HEK293 (cell line): ENCODE measurements at regions not wholly inside any gene's neighbourhood (a gene's known extent, or its start where the extent isn't known, plus 50 kb on each side); places are given as distances from the start of the nearest gene placed in this dataset.

Experiments used
- CTCF ChIA-PET: fragments of 350-600 bp; formaldehyde crosslinking; extraction: SDS; loops from one replicate; lab custom pipeline; 2021; ENCODE audit warnings: antibody characterized with exemption; lab: Yijun Ruan, JAX
- POLR2A ChIA-PET: fragments of 300-600 bp; formaldehyde crosslinking; extraction: SDS; loops from one replicate; lab custom pipeline; 2020; ENCODE audit warnings: antibody characterized with exemption, inconsistent platforms; lab: Yijun Ruan, JAX
- H3K27ac ChIP-seq: fragments of 200-500 bp; sonication (Bioruptor generic); 2 replicates; pipeline ENCODE4 v1.5.1; 2014; ENCODE audit warnings: low read depth, low read length, control low read depth, inconsistent platforms; ENCODE audit errors: extremely low read depth
- H3K36me3 ChIP-seq, 2 experiments: fragments of 200-500 bp in 1 of 2; sonication (Bioruptor generic) in 1 of 2; 1 replicate in 1 of 2; 2 replicates in 1 of 2; pipeline ENCODE4 v1.5.1; 2014 to 2017; ENCODE audit warnings: inconsistent platforms in 2 of 2, low read length in 2 of 2; ENCODE audit not compliant: control insufficient read depth in 2 of 2, insufficient read depth in 1 of 2
- H3K4me1 ChIP-seq: fragments of 200-500 bp; sonication (Bioruptor generic); 2 replicates; pipeline ENCODE4 v1.5.1; 2014; ENCODE audit warnings: mild to moderate bottlenecking, low read length, inconsistent platforms; ENCODE audit not compliant: control insufficient read depth, insufficient read depth
- H3K4me3 ChIP-seq: 2 replicates; pipeline ENCODE4 v1.5.1; 2011; ENCODE audit warnings: low read depth, mild to moderate bottlenecking, control low read depth, low read length, moderate library complexity
- H3K9me3 ChIP-seq: fragments of 200-500 bp; sonication (Bioruptor generic); 2 replicates; pipeline ENCODE4 v1.5.1; 2014; ENCODE audit warnings: low read depth, low read length, inconsistent platforms; ENCODE audit not compliant: control insufficient read depth, insufficient read depth
- HOXC10 ChIP-seq: sonication (generic); formaldehyde crosslinking; IDR thresholded peaks from 2 replicates; pipeline ENCODE4 v1.8.1; 2023; ENCODE audit warnings: mild to moderate bottlenecking, missing genetic modification reagents
- MYNN ChIP-seq: fragments of 450-650 bp; formaldehyde crosslinking; IDR thresholded peaks from 2 replicates; pipeline ENCODE4 v1.5.1; 2016; ENCODE audit warnings: missing biosample characterization, missing genetic modification characterization, borderline replicate concordance
- OSR2 ChIP-seq: fragments of 450-650 bp; formaldehyde crosslinking; IDR thresholded peaks from 2 replicates; pipeline ENCODE4 v1.5.1; 2016; ENCODE audit warnings: missing biosample characterization, missing genetic modification characterization
- PRDM1 ChIP-seq: fragments of 450-650 bp; formaldehyde crosslinking; IDR thresholded peaks from 2 replicates; pipeline ENCODE4; 2016; ENCODE audit warnings: missing biosample characterization, missing genetic modification characterization
- SP2 ChIP-seq: fragments of 450-650 bp; formaldehyde crosslinking; IDR thresholded peaks from 2 replicates; pipeline ENCODE4 v1.5.1; 2016; ENCODE audit warnings: missing biosample characterization, missing genetic modification characterization
- SP3 ChIP-seq: fragments of 450-650 bp; formaldehyde crosslinking; IDR thresholded peaks from 2 replicates; pipeline ENCODE4 v1.5.1; 2016; ENCODE audit warnings: missing biosample characterization, missing genetic modification characterization
- SP7 ChIP-seq: fragments of 450-650 bp; formaldehyde crosslinking; IDR thresholded peaks from 2 replicates; pipeline ENCODE4 v1.5.1; 2016; ENCODE audit warnings: missing biosample characterization, missing genetic modification characterization
- TCF7L2 ChIP-seq: IDR thresholded peaks from 2 replicates; pipeline ENCODE4 v1.6.1; 2011; ENCODE audit warnings: low read depth, mild to moderate bottlenecking, inconsistent platforms, low read length, moderate library complexity, borderline replicate concordance
- WT1 ChIP-seq: fragments of 450-650 bp; formaldehyde crosslinking; IDR thresholded peaks from 2 replicates; pipeline ENCODE4 v1.5.1; 2016; ENCODE audit warnings: missing biosample characterization, missing genetic modification characterization
- ZBTB17 ChIP-seq: fragments of 450-650 bp; formaldehyde crosslinking; IDR thresholded peaks from 2 replicates; pipeline ENCODE4 v1.5.1; 2016; ENCODE audit warnings: missing biosample characterization, missing genetic modification characterization
- ZBTB48 ChIP-seq: fragments of 450-650 bp; formaldehyde crosslinking; IDR thresholded peaks from 2 replicates; pipeline ENCODE4 v1.5.1; 2016; ENCODE audit warnings: missing biosample characterization, missing genetic modification characterization
- ZNF114 ChIP-seq: fragments of 450-650 bp; formaldehyde crosslinking; IDR thresholded peaks from 2 replicates; pipeline ENCODE4 v1.5.0; 2017; ENCODE audit warnings: missing biosample characterization, missing genetic modification characterization
- ZNF184 ChIP-seq: fragments of 450-650 bp; IDR thresholded peaks from 2 replicates; pipeline ENCODE4 v1.5.1; 2018; ENCODE audit warnings: missing biosample characterization, mild to moderate bottlenecking, missing genetic modification characterization
- ZNF202 ChIP-seq: fragments of 450-650 bp; formaldehyde crosslinking; IDR thresholded peaks from 2 replicates; pipeline ENCODE4 v1.5.1; 2016; ENCODE audit warnings: missing biosample characterization, missing genetic modification characterization, borderline replicate concordance
- ZNF211 ChIP-seq: fragments of 450-650 bp; formaldehyde crosslinking; IDR thresholded peaks from 2 replicates; pipeline ENCODE4 v1.5.1; 2016; ENCODE audit warnings: low read depth, missing biosample characterization, missing genetic modification characterization
- ZNF223 ChIP-seq: fragments of 450-650 bp; formaldehyde crosslinking; IDR thresholded peaks from 2 replicates; pipeline ENCODE4 v1.5.1; 2016; ENCODE audit warnings: missing biosample characterization, missing genetic modification characterization
- ZNF24 ChIP-seq: fragments of 450-650 bp; formaldehyde crosslinking; IDR thresholded peaks from 2 replicates; pipeline ENCODE4 v1.5.1; 2016; ENCODE audit warnings: missing biosample characterization, missing genetic modification characterization
- ZNF26 ChIP-seq: fragments of 450-650 bp; formaldehyde crosslinking; IDR thresholded peaks from 2 replicates; pipeline ENCODE4 v1.5.1; 2016; ENCODE audit warnings: missing biosample characterization, missing genetic modification characterization
- ZNF266 ChIP-seq: fragments of 450-650 bp; formaldehyde crosslinking; IDR thresholded peaks from 2 replicates; pipeline ENCODE4 v1.5.1; 2016; ENCODE audit warnings: missing biosample characterization, missing genetic modification characterization, low read depth
- ZNF354C ChIP-seq: fragments of 450-650 bp; formaldehyde crosslinking; IDR thresholded peaks from 2 replicates; pipeline ENCODE4 v1.5.1; 2016; ENCODE audit warnings: missing biosample characterization, missing genetic modification characterization, low read depth, borderline replicate concordance
- ZNF366 ChIP-seq: fragments of 450-650 bp; formaldehyde crosslinking; conservative IDR thresholded peaks from 2 replicates; pipeline ENCODE4 v1.5.1; 2016; ENCODE audit warnings: missing biosample characterization, missing genetic modification characterization
- ZNF37A ChIP-seq: fragments of 450-650 bp; IDR thresholded peaks from 2 replicates; pipeline ENCODE4 v1.5.1; 2018; ENCODE audit warnings: missing biosample characterization, missing genetic modification characterization
- ZNF391 ChIP-seq: fragments of 450-650 bp; formaldehyde crosslinking; IDR thresholded peaks from 2 replicates; pipeline ENCODE4 v1.5.1; 2016; ENCODE audit warnings: low read depth, missing biosample characterization, missing genetic modification characterization, borderline replicate concordance
- ZNF544 ChIP-seq: fragments of 450-650 bp; formaldehyde crosslinking; IDR thresholded peaks from 2 replicates; pipeline ENCODE4 v1.5.0; 2017; ENCODE audit warnings: missing biosample characterization, missing genetic modification characterization
- ZNF560 ChIP-seq: fragments of 450-650 bp; formaldehyde crosslinking; IDR thresholded peaks from 2 replicates; pipeline ENCODE4 v1.5.1; 2017; ENCODE audit warnings: missing biosample characterization, missing genetic modification characterization, borderline replicate concordance
- ZNF626 ChIP-seq: fragments of 450-650 bp; sonication (Bioruptor Pico); formaldehyde crosslinking; IDR thresholded peaks from 2 replicates; pipeline ENCODE4 v1.5.1; 2018; ENCODE audit warnings: missing biosample characterization, missing genetic modification characterization, inconsistent platforms
- ZNF658 ChIP-seq: fragments of 450-650 bp; formaldehyde crosslinking; IDR thresholded peaks from 2 replicates; pipeline ENCODE4; 2016; ENCODE audit warnings: missing biosample characterization, missing genetic modification characterization
- TF ChIP-seq, protein P1 (sequence below): fragments of 450-650 bp; formaldehyde crosslinking; IDR thresholded peaks from 2 replicates; pipeline ENCODE4 v1.5.1; 2017; ENCODE audit warnings: missing biosample characterization, missing genetic modification characterization

GRCh38 chr5:115377468-115378217 is 81.2 kb upstream of the CCDC112 start:
- H3K4me1 ChIP-seq: no peaks in the 10 kb centered on the region
- no peaks in the 10 kb centered on the region for H3K36me3 ChIP-seq
- no peaks in the 10 kb centered on the region for H3K9me3 ChIP-seq
- no peak overlapping the region for H3K4me3 ChIP-seq
- CTCF ChIA-PET: no interaction called here
- no peak overlapping the region for H3K27ac ChIP-seq
- TF ChIP-seq ZNF202 (no peak), ZNF626 (tag by site-specific recombination) (no peak), ZNF37A (tag by site-specific recombination) (no peak), PRDM1 (tag by site-specific recombination) (peak; percentile 72), ZNF366 (tag by site-specific recombination) (peak; percentile 43; the same call in 1 of the 2 replicates), SP2 (tag by site-specific recombination) (no peak), HOXC10 (CRISPR knock-in tag) (no peak), ZNF658 (tag by site-specific recombination) (no peak)
- POLR2A ChIA-PET: no interaction called here

DNA sequence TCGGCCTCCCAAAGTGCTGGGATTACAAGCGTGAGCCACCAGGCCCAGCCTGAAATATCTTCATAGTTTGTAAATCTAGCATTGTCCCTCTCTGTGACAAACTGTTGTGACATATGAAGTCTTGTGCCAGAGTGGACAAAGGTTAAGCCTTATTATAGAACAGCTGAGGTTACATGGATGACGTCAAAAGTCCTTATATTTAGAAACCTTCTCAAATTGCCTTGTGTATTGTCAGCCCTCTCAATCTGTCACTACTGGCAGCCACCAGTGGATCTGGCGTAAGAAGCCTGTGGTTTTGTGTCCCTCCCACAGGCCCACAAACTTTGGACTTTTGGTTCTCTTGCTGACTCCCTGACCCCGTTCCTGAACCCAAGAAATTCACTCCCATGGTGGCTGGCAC is 79.4 kb upstream of the CCDC112 start:
- no peaks in the 10 kb centered on the region for H3K9me3 ChIP-seq
- no peak overlapping the region for H3K4me3 ChIP-seq
- CTCF ChIA-PET: no interaction called here
- TF ChIP-seq OSR2 (no peak), ZNF544 (tag by site-specific recombination) (no peak), TCF7L2 (no peak), ZNF560 (tag by site-specific recombination) (no peak), ZNF184 (no peak), ZNF211 (tag by site-specific recombination) (no peak), ZNF114 (tag by site-specific recombination) (no peak), ZBTB48 (tag by site-specific recombination) (no peak), PRDM1 (tag by site-specific recombination) (no peak), SP7 (tag by site-specific recombination) (no peak), ZNF26 (tag by site-specific recombination) (no peak)
- TF ChIP-seq, protein P1, sequence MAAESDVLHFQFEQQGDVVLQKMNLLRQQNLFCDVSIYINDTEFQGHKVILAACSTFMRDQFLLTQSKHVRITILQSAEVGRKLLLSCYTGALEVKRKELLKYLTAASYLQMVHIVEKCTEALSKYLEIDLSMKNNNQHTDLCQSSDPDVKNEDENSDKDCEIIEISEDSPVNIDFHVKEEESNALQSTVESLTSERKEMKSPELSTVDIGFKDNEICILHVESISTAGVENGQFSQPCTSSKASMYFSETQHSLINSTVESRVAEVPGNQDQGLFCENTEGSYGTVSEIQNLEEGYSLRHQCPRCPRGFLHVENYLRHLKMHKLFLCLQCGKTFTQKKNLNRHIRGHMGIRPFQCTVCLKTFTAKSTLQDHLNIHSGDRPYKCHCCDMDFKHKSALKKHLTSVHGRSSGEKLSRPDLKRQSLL: no peak
- H3K36me3 ChIP-seq: no peaks in the 10 kb centered on the region
- no peak overlapping the region for H3K27ac ChIP-seq
- no peaks in the 10 kb centered on the region for H3K4me1 ChIP-seq
- POLR2A ChIA-PET: no interaction called here

DNA sequence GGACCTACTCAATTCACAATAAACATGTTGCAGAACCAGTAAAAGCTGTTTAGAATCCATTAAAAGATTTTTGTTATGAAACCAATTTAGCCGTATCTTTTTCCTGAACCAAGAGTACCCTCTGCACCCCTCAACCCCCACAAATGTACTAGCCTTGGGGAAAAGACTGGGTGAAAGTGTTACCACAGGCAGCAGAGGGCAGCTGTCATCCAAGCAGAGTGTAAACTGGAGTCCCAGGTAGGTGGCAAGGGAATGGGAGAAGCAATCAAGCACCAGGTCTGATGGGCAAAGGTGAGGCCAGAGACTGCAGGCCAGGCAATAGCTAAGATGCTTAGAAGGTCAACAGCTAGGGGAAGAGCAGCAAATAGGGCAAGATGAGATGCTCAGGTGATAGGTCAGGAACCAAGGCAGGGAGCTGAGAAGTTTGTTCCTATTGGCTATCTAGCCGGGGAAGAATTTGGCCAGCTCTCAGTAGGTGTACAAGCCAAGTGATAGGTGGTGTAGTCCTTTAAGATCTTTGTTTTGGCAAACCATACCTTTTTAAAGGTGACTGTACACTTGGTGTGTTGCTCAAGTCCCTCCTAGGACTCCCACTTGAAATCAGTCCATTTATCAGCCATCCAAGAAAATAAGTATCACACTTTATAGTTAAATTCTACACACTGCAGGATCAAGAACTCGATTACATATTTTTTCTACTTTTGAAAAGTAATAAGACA is 77.8 kb upstream of the CCDC112 start:
- POLR2A ChIA-PET: no interaction called here
- no peaks in the 10 kb centered on the region for H3K4me1 ChIP-seq
- no peak for TF ChIP-seq SP3 (tag by site-specific recombination)
- TF ChIP-seq ZNF223: no peak
- TF ChIP-seq ZNF354C (tag by site-specific recombination): no peak
- no peak for TF ChIP-seq ZBTB17 (tag by site-specific recombination)
- TF ChIP-seq ZNF26 (tag by site-specific recombination): no peak
- TF ChIP-seq ZNF266 (tag by site-specific recombination): no peak
- no peak for TF ChIP-seq ZBTB48 (tag by site-specific recombination)
- TF ChIP-seq HOXC10 (CRISPR knock-in tag): no peak
- no peak for TF ChIP-seq ZNF24 (tag by site-specific recombination)
- TF ChIP-seq WT1: no peak
- no peak for TF ChIP-seq MYNN (tag by site-specific recombination)
- TF ChIP-seq ZNF391: no peak

More for the DNA sequence above, 77.8 kb upstream of the CCDC112 start:
- Histone ChIP-seq H3K27ac (no peak overlapping the region), H3K9me3 (no peaks in the 10 kb centered on the region), H3K36me3 (no peaks in the 10 kb centered on the region), H3K4me3 (no peak overlapping the region)
- CTCF ChIA-PET: interaction anchor here (1.1 to 2.4 kb wide), 2 partner anchors 64 to 201 kb away, joined by 5 to 8 read pairs; no protein-coding TSS in a partner anchor
